ENCODE measurements at regions not wholly inside any gene's neighbourhood (a gene's known extent, or its start where the extent isn't known, plus 50 kb on each side); places are given as distances from the start of the nearest gene placed in this dataset.

DNA sequence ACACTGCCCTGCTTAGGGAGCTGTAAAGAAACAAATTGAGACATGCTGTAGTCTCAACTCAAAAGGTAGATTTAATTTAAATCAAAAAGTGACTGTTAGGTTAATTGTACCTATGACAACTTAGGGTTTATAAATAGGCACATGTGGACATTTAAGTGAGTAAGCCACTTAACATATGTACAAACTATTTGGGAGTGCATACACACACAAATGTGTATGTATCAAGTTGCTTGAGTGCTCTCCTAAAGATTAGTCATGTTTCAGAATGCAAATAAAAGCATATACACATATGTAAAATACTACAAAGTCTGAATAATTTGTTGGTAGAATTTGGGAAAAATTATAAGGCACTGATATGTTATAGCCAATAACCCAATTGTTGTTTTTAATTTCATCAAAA is 1435.7 kb downstream of the LRRC4C start:
- ChIA-PET CTCF (ENCODE audit: low intra/inter-chr PET ratio, low total read pairs) (no interaction called here), POLR2A (no interaction called here)
- in situ Hi-C loops (cut with HindIII; ENCODE audit: extremely low pct_ligation_motif_present, low pct_unique_long_range_greater_than_20kb) = no loop called here
- no peaks in the 10 kb centered on the region for H3K36me3 ChIP-seq (replicated peaks in 1 of 2; ENCODE audit: control insufficient read depth in 1 of 2, insufficient read depth in 2 of 2, low read length in 2 of 2)
- no peak overlapping the region for H3K27ac ChIP-seq (ENCODE audit: extremely low read length, insufficient read depth, low read length)
- ATAC-seq = no peak
- TF ChIP-seq ZNF547 (CRISPR knock-in tag; IDR thresholded peaks at IDR 0.05) (no peak), ZNF883 (CRISPR knock-in tag; IDR thresholded peaks at IDR 0.05; ENCODE audit: not compliant biosample characterization) (no peak), SIX1 (CRISPR knock-in tag; IDR thresholded peaks at IDR 0.05; ENCODE audit: borderline replicate concordance) (no peak), NR2F2 (IDR thresholded peaks at IDR 0.05; ENCODE audit: borderline replicate concordance, low read depth) (no peak), HDAC6 (IDR thresholded peaks at IDR 0.05; ENCODE audit: low read depth, low read length) (no peak), TP53 (CRISPR knock-in tag; conservative IDR thresholded peaks at IDR 0.05) (no peak), NFKBIZ (CRISPR knock-in tag; IDR thresholded peaks at IDR 0.05) (no peak), ZNF382 (CRISPR knock-in tag; IDR thresholded peaks at IDR 0.05; ENCODE audit: borderline replicate concordance) (no peak), SRSF9 (IDR thresholded peaks at IDR 0.05; ENCODE audit: borderline replicate concordance, insufficient read depth, low read depth, low read length, poor library complexity, severe bottlenecking) (no peak), SIX4 (CRISPR knock-in tag; IDR thresholded peaks at IDR 0.05) (no peak), ZKSCAN8 (CRISPR knock-in tag; IDR thresholded peaks at IDR 0.05; ENCODE audit: borderline replicate concordance) (no peak), SMAD9 (CRISPR knock-in tag; IDR thresholded peaks at IDR 0.05) (no peak), CBX5 (CRISPR knock-in tag; IDR thresholded peaks at IDR 0.05; ENCODE audit: borderline replicate concordance) (no peak), NFE2L1 (CRISPR knock-in tag; IDR thresholded peaks at IDR 0.05; ENCODE audit: borderline replicate concordance) (no peak), ZNF605 (CRISPR knock-in tag; IDR thresholded peaks at IDR 0.05) (no peak)
- TF ChIP-seq, protein P1, sequence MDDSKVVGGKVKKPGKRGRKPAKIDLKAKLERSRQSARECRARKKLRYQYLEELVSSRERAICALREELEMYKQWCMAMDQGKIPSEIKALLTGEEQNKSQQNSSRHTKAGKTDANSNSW (CRISPR knock-in tag; IDR thresholded peaks at IDR 0.05; ENCODE audit: borderline replicate concordance) = no peak
- TF ChIP-seq, protein P2, sequence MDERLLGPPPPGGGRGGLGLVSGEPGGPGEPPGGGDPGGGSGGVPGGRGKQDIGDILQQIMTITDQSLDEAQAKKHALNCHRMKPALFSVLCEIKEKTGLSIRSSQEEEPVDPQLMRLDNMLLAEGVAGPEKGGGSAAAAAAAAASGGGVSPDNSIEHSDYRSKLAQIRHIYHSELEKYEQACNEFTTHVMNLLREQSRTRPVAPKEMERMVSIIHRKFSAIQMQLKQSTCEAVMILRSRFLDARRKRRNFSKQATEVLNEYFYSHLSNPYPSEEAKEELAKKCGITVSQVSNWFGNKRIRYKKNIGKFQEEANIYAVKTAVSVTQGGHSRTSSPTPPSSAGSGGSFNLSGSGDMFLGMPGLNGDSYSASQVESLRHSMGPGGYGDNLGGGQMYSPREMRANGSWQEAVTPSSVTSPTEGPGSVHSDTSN (CRISPR knock-in tag; IDR thresholded peaks at IDR 0.05) = no peak
- TF ChIP-seq, protein P3, sequence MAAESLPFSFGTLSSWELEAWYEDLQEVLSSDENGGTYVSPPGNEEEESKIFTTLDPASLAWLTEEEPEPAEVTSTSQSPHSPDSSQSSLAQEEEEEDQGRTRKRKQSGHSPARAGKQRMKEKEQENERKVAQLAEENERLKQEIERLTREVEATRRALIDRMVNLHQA (CRISPR knock-in tag; IDR thresholded peaks at IDR 0.05) = no peak
- TF ChIP-seq, protein P4, sequence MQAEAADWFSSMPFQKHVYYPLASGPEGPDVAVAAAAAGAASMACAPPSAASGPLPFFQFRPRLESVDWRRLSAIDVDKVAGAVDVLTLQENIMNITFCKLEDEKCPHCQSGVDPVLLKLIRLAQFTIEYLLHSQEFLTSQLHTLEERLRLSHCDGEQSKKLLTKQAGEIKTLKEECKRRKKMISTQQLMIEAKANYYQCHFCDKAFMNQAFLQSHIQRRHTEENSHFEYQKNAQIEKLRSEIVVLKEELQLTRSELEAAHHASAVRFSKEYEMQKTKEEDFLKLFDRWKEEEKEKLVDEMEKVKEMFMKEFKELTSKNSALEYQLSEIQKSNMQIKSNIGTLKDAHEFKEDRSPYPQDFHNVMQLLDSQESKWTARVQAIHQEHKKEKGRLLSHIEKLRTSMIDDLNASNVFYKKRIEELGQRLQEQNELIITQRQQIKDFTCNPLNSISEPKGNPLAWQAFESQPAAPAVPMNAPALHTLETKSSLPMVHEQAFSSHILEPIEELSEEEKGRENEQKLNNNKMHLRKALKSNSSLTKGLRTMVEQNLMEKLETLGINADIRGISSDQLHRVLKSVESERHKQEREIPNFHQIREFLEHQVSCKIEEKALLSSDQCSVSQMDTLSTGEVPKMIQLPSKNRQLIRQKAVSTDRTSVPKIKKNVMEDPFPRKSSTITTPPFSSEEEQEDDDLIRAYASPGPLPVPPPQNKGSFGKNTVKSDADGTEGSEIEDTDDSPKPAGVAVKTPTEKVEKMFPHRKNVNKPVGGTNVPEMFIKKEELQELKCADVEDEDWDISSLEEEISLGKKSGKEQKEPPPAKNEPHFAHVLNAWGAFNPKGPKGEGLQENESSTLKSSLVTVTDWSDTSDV (CRISPR knock-in tag; IDR thresholded peaks at IDR 0.05) = no peak
- TF ChIP-seq, protein P5, sequence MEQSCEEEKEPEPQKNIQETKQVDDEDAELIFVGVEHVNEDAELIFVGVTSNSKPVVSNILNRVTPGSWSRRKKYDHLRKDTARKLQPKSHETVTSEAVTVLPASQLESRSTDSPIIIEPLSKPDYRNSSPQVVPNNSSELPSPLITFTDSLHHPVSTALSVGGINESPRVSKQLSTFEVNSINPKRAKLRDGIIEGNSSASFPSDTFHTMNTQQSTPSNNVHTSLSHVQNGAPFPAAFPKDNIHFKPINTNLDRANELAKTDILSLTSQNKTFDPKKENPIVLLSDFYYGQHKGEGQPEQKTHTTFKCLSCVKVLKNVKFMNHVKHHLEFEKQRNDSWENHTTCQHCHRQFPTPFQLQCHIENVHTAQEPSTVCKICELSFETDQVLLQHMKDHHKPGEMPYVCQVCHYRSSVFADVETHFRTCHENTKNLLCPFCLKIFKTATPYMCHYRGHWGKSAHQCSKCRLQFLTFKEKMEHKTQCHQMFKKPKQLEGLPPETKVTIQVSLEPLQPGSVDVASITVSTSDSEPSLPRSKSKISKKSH (CRISPR knock-in tag; IDR thresholded peaks at IDR 0.05; ENCODE audit: borderline replicate concordance) = no peak
- no peak overlapping the region for H3K4me3 ChIP-seq (replicated peaks in 1 of 3; ENCODE audit: insufficient read depth in 1 of 3, low read depth in 2 of 3, low read length in 3 of 3)
- intact Hi-C loops (cut with micrococcal nuclease; ENCODE audit: unreplicated experiment) = no loop called here
- H2AFZ ChIP-seq (ENCODE audit: low read length) = no peak overlapping the region
- H3K9me3 ChIP-seq (ENCODE audit: low read length) = peaks cover 16% of the 10 kb centered on the region
- no peak overlapping the region for H3K4me2 ChIP-seq (ENCODE audit: low read depth, low read length)
- no peak for DNase-seq (ENCODE audit: low spot score)
- no peaks in the 10 kb centered on the region for H3K79me2 ChIP-seq (ENCODE audit: insufficient read depth, low read length)
- no TSS peak for BruUV-seq (replicated peaks)
- no peak for FAIRE-seq
- H3K9ac ChIP-seq (ENCODE audit: insufficient read depth, low read depth, low read length) = no peak overlapping the region
- H3K27me3 ChIP-seq (ENCODE audit: control insufficient read depth in 1 of 2, insufficient read depth in 2 of 2, low read length in 2 of 2) = no peaks in the 10 kb centered on the region
- H3K4me1 ChIP-seq (ENCODE audit: insufficient read depth, low read length) = no peaks in the 10 kb centered on the region
- H4K20me1 ChIP-seq (ENCODE audit: insufficient read depth, low read length) = no peaks in the 10 kb centered on the region
